ENCODE measurements at regions not wholly inside any gene's neighbourhood (a gene's known extent, or its start where the extent isn't known, plus 50 kb on each side); places are given as distances from the start of the nearest gene placed in this dataset.

- TF ChIP-seq EZH2 (IDR thresholded peaks at IDR 0.05; ENCODE audit: insufficient read depth, poor library complexity, severe bottlenecking), result no peak
- no peak for TF ChIP-seq EZH2phosphoT487 (IDR thresholded peaks at IDR 0.05; ENCODE audit: insufficient read depth, low read depth)
Observed at GRCh38 chr21:15221799-15222386, 157.1 kb upstream of the NRIP1 start.
